Endothelial cell of hepatic sinusoid (primary cell): ENCODE measurements at regions not wholly inside any gene's neighbourhood (a gene's known extent, or its start where the extent isn't known, plus 50 kb on each side); places are given as distances from the start of the nearest gene placed in this dataset.

Source experiments
- in situ Hi-C: cut with HindIII; loops from 2 replicates; pipeline ENCODE4 v1.10.0; 2017; ENCODE audit warnings: low sequenced_read_pairs

DNA sequence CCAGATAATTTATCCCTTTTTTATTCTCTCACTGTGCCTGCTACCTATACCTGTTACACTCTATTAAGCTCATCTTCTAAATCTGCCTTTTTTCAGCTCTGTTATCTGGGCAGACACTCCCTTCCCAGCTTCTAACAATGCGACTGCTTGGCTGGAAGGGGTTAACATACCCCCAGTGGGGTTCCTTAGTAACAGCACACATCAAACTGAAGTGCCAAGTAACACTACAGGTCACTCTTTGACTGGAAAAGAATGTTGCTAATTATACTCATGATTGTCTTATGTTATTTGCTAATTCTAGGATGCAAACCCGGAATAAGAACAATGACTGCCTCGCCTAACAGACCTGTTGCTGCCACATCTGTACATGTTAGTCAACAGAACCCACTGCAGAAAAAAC, 203.5 kb downstream of the EPM2A start:
- in situ Hi-C loops = no loop called here

DNA sequence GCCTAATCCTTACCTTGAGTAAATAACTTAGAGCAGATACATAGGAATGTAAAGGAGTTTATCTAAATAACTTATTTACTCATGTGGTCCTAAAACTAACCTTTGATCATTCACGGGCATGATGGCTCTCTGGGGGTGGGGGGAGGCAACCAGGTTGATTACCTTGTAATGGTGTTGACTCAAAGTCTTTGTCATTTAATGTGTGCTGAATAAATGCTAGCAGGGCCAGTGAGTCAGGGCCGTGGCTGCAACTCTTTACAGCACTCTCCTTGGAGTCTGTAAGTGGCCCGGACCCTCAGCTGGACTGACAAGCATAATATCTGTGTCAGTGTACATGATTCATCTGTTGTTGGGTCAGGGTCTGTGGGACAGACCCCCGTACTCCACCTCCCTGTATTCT, 203.0 kb downstream of the EPM2A start:
- in situ Hi-C loops = no loop called here

DNA sequence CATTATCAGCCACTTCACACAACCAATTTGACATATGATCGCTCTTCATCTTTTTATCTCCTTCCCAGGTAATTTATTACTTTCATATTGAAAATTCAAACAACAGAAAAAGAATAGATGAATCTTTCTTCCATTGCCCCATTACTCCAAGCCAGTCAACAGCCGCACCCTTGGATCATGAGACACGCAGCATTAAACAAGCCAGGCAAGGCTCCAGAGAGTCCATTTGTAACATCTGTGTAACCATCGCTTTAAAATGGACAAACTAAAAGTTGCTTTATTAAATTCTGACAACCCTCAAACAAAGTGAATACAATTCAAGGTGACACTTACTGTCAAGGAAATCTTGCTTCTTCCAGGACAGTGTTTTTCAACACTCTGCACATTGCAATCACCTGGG, 200.3 kb downstream of the EPM2A start:
- in situ Hi-C loops = no loop called here

DNA sequence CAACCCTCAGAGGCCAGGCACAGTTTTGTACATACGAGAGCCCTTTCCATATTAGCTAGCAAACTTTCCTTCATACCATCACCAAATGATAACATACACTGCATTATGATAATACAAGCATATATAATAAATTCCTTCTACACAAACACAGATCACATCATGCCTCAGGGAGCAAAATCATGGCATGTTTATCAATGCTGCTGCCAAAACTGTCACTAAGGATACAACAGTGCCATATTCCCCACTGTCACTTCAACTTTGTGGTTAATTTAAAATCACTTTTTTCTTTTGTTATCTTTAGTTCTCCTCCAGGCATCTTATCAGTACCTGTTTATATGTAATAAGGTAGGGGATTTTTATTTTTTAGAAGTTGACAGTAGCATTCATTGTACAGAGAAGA, 196.3 kb downstream of the EPM2A start:
- in situ Hi-C loops = no loop called here

DNA sequence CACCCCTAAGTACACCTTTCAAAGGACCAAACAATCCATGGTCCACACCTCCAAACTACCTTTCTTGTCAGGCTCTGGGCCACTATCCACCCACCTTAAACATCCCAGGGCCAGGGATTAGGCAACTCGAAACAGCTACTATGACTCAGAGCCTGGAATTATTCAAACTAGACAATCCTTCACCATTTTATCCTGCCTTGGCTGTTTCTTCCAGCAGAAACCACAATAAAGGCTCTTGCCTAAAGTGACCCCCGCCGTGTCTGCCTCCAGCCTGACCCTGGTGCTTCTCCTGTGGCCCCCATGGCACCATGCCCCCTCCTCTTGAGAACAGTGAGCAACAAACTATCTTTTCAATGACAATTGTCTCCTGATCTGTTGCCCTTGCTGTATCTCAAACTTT, 195.5 kb downstream of the EPM2A start:
- in situ Hi-C loops = no loop called here

DNA sequence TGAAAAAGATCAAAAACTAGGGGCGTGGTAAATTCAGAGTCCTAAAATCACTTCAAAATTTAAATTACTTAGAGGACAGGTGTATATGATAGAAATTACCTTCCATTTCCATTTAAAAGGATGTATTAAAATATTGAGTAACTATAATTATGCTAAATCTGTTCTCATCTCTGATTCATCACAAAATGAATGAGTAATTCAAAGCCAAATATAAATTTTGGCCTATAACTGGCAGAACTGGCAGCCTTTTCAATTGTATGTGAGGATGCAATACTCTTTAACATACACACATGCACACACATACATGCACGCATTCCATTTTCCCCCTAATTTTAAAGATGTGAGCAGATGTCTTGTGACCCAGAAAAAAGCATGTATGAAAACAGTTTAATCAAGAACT, 194.6 kb downstream of the EPM2A start:
- in situ Hi-C loops = no loop called here

DNA sequence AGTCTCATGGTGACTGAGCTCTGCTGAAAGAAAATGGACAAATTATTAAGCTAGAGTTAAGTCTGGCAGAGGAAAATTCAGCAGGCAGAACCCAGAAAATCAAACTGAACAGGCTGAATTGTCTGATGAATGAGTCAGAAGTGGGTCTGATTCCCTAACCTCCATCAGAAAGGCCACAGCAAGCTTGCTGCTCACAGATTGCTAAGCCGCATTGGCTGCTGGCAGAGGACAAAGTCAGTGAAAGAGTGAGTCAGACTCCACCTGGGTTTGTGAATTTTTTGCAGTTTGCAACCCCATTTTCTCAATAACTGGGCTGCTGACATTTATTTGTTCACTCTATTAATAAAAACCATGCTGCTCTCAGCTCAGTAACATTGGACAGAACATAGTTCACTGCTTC, 191.3 kb downstream of the EPM2A start:
- in situ Hi-C loops = no loop called here

DNA sequence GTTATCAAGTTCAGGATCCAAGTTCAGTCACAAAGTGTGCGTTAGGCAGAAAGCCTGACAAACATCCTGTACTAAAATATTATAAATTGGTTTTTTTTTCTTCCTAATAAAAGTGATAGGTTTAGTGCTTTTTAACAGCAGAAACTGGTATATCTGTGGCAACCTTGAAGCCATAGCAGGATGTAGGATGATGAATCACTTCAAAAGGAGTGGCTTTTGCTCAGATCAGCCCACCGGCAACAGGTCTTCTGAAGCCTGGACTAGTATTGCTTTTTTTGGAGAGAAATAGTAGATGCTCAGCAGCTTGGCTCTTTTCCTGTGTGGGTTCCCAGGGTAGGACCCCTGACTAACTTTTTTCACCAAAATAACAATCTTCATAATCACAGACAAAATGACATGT, 190.8 kb downstream of the EPM2A start:
- in situ Hi-C loops = no loop called here

DNA sequence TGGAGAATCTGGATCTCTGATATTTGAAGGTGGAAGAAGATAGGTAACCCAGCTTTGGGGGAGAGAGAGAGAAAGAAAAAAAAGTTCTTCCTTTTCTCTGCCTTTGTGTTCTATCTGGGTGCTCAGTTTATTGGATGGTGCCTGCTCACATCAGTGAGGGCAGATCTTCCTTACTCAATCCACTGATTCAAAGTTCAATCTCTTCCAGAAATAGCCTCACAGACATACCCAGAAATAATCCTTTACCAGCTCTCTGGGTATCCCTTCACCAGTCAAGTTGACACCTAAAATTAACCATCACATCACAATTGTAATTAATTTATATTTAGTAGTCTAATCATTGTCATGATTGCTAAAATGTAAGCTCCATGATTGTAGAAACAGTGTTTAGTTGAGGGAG, 189.1 kb downstream of the EPM2A start:
- in situ Hi-C loops = no loop called here

DNA sequence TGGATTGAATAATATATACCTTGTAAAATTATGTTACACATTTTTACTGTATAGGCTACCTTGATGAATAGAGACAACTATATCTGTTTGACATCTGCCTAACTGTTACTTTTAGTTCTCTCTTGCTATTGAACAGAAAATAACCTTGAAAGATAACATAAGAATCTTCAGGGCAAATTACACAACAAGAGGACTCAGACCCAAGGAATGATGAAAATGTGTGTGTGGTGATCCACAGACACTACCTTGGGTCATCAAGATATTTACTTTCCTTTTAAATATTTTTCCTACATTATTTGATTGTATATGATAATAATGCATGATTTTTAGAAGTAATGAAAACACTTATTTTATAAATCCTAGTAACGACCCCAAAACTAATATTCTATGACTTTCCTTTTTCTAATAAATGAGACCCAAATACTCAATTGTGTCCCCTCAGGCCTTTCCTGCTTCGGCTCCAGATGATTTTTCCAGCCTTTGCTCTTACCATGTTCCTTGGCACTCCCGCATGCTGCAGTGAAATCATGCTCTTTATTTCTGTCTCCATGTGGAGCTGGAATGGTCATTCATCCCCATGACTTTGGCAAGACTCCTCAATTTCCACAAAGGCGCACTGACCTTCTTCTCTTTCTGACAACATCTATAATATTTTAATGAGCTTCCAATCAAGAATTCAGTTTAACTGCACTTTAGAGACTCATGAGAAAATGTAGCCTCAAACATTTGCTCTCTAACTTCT, 187.6 kb downstream of the EPM2A start:
- in situ Hi-C loops = no loop called here

DNA sequence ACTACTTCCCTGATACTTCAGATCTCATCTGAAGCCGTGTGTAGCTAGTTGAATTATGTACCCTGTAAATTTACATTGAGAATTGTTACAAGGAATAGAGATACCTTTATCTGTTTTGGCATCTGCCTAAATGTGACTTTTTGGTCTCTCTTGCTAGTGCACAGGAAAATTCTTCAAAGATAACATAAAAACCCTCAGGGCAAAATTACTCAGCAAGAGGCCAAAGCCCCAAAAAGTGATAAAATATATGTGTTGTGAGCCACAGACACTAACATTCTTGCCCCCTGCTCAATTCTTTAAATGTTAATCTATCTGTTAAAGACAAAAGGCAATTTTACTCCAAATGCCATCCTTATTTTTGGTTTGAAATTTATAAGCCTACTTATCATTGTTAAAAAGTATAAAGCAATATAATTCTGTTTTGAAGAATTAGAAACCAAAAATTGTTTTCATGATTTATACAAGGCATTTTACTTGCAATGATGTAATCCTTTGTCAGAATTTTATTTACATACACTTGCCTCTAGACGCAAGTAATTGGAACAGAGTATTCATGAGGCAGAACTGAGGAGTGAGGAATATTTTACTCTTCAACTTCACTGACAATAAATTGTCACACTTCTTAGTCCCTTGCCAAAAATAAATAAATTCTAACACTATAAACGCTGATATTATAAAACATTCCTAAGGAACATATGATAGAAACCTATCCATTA, 186.2 kb downstream of the EPM2A start:
- in situ Hi-C loops = no loop called here

DNA sequence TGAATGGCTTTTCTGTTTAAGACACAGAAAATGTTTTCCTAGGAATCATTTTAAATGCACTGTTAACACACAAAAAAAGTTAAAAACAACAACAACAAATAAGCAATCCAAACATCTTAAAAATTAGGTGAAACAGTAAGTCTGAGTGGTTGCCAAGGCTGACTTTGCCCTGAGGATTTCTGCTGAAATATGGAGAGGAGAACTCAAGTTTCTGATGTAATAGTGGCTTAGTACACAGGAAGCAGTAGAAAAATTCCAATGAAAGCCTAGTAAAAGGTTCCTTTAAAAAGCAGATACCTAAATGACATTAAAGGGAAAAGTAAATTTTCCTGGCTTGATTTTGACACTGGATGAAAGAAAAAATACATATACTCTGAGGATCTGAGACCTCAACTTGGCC, 184.2 kb downstream of the EPM2A start:
- in situ Hi-C loops = no loop called here

DNA sequence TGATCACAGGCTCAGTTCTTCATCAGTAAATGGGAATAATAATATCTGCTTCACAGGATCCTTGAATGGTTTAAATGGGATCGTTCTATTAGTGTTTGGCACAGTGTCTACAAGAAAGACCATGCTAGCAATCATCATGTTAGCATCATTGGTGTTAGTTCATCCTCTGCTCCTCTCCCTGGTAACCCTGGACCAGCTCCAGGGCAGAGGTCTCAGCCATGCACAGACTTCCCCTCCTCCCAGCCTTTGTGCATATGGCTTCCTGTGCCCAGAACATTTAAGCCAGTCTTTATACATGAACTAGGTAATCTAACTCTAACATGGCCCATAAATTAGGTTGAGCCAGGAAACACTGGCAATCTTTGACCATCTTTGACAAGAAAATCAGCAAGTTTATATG, 180.2 kb downstream of the EPM2A start:
- in situ Hi-C loops = no loop called here

DNA sequence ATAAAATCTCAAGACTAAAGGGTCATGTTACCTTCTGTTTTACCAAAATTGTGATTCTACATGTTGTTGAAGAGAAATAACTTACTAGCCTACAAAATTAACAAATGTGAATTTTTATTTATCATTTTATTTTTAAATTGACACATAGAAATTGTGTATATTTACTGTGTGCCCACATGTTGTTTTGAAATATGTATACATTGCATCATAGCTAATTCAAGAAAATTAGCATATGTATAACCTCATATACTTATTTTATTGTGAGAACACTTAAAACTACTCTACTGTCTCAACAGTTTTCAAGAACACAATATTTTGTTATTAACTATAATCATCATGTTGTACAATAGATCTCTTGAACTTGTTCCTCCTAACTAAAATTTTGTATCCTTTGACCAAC, 177.8 kb downstream of the EPM2A start:
- in situ Hi-C loops = no loop called here

DNA sequence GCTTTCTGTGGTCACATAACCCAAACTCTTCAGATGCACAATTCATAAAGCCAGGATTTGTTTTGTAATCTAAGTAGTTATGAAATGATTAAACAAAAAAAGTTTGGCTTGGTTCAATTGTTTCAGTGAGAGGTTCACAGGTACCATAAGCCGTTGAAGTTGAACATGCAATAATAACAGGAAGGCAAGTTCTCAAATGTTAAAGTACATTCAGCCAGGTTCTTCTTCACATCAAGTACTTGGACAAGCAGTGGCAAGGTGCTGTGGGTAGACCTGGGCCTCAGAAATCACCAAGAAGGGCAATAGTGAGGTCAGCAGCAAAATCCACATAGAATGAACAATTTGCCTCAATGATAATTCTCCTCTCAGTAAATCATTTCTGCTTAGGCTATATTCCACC, 175.5 kb downstream of the EPM2A start:
- in situ Hi-C loops = no loop called here

DNA sequence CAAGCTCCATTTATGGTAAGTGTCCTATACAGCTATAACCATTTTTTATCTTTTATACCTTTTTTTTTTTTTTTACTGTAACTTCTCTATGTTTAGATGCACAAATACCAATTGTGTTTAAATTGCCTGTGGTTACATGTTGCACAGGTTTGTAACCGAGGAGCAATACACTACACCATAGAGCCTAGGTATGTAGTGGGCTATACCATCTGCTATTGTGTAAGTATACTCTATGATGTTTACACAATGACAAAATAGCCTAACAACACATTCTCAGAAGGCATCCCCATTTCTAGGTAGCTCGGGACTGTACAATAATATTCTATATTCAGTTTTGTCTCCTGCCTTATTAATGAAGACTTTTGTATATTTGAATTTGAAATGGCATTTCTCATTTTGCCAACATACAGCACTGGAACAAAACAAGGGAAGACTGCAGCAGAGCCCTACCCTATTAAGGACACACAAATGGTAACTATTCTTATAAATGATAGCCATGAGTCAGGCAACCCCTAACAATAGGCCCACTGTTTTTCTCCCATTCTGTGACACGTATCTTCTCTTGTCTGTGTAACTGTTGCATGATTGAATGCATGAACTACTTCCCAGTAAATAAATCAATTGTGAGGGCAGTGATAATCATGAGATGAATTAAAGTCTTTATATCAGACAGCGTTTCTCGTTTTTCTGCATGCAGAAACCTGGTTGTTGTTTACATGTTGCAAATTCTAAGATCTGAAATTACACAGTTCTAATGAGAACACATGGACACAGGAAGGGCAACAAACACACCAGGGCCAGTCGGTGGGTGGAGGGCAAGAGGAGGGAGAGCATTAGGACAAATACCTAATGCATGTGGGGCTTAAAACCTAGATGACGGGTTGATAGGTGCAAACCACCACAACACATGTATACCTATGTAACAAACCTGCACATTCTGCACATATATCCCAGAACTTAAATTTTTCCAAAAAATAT, 173.9 kb downstream of the EPM2A start:
- in situ Hi-C loops = no loop called here

DNA sequence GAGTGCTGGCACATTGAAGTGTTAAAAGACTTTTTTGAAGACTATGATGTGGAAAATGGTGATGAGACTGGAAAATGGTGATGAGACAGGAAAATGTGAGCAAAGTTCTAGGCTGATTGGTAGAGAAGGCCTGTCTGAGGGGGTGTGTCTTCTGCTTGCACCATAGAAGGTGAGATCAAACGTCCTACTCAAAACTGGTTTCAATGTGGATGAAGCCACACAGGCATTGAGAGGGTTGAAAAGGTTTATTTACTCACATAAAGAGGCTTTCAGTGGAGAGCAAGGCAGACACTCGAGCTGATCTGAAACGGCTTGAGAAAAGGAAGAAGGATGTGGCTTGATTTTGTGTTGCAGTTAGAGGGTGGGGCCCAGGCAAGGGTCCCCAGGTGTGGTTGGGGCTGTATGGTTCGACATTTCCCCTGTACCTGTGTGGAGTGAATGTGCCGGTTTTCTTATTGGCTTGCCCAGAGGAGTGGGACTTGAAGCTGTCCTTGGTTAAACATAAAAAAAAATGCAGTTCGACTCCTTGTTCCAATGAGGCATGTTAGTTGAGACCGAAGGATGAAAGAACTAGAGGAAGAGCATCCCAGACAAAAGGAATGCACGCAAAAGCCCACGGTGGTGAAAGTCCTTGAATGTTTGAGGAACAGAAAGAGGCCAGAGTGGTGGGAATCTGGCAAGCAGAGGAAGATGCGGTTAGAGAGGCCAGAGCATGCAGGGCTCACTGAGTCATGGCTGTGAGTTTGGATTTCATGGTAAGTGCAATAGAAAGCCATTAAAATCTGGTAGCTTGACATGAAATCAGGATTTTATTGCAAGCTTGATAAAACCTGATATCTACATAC, 172.3 kb downstream of the EPM2A start:
- in situ Hi-C loops = no loop called here

DNA sequence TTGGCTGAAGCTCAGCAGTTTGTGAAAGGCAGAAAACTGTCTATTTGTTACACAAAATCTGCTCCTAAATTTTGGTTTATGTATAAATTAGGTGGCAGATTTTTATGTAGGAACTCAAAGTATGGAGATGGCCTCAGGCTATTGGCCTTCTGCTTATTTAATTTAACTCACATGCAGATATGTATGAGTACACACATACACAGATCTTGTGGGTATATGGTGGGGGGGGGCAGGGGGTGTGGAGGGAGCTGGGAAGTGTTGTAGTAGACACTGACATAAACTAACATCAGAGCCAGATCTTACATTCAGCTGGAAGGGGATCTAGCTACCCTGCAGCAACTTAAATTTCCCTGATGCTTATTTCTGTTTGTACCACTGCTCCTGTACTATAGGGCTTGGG, 170.8 kb downstream of the EPM2A start:
- in situ Hi-C loops = no loop called here

DNA sequence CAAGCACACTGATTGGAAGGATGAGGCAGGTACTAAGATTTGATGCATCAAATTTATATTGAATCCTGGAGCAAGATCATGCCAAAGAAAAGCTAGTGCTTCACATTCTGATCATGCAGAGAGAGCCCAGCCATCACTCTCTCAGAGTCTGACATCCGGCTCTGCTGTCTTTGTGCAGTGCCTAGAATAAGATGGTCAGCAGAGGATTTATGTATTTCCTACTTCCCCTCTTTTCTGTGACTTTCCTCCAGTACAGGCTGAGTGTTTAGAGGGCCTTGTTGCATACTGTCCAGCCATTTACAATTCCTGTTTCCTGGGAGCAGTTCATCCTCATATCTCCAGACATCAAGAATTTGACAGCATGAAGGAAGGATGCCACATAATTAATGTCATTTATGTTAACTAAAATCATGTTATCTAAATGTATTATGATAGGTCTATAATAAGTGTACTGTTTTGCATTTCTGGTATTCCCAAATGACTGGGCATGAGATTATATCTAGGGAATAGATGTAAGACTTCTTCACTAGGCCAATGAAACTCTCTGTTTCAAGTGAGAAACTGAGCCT, 167.6 kb downstream of the EPM2A start:
- in situ Hi-C loops = no loop called here

DNA sequence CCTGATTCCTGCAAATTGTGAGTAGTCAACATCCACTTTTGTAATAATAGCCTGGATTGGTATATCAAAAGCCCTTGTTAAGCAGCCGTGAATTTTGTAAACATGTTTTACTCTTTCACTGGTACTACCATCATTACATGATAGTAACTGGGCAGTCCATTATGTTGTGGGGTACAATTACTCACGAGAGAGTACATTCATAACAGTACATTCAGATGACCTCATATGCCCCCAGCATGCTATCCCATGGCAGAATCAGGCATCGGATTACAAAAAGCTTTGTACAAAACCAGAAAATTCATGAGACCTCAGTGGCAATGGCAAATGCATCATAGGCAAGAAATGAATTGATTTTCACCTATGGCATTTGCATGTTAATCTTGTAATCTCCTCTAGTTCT, 166.2 kb downstream of the EPM2A start:
- in situ Hi-C loops = no loop called here
